ENCODE measurements at regions not wholly inside any gene's neighbourhood (a gene's known extent, or its start where the extent isn't known, plus 50 kb on each side); places are given as distances from the start of the nearest gene placed in this dataset.
"Not testable (repeated sequence)": the region's sequence is repeated elsewhere in the genome, so short reads cannot be mapped to it uniquely, and the experiment has no call there.

GRCh38 chr1:146323302-146323701, 94.5 kb upstream of the NOTCH2NLA start:
- TF ChIP-seq CHD4 (IDR thresholded peaks at IDR 0.05; ENCODE audit: borderline replicate concordance); HOXA7 (CRISPR knock-in tag; IDR thresholded peaks at IDR 0.05); CTCF (IDR thresholded peaks at IDR 0.05); EP300 (IDR thresholded peaks at IDR 0.05); RCOR1 (IDR thresholded peaks at IDR 0.05; ENCODE audit: low read depth, low read length); RAD21 (conservative IDR thresholded peaks at IDR 0.05 in 1 of 2, IDR thresholded peaks at IDR 0.05 in 1 of 2); KDM1A (IDR thresholded peaks at IDR 0.05; ENCODE audit: low read depth); FOSB (CRISPR knock-in tag; IDR thresholded peaks at IDR 0.05); EHMT2 (IDR thresholded peaks at IDR 0.05; ENCODE audit: low read depth); MAFK (IDR thresholded peaks at IDR 0.05; ENCODE audit: partially characterized antibody); POLR2A (IDR thresholded peaks at IDR 0.05; ENCODE audit: low read length): not testable (repeated sequence)
- TF ChIP-seq, protein P1, sequence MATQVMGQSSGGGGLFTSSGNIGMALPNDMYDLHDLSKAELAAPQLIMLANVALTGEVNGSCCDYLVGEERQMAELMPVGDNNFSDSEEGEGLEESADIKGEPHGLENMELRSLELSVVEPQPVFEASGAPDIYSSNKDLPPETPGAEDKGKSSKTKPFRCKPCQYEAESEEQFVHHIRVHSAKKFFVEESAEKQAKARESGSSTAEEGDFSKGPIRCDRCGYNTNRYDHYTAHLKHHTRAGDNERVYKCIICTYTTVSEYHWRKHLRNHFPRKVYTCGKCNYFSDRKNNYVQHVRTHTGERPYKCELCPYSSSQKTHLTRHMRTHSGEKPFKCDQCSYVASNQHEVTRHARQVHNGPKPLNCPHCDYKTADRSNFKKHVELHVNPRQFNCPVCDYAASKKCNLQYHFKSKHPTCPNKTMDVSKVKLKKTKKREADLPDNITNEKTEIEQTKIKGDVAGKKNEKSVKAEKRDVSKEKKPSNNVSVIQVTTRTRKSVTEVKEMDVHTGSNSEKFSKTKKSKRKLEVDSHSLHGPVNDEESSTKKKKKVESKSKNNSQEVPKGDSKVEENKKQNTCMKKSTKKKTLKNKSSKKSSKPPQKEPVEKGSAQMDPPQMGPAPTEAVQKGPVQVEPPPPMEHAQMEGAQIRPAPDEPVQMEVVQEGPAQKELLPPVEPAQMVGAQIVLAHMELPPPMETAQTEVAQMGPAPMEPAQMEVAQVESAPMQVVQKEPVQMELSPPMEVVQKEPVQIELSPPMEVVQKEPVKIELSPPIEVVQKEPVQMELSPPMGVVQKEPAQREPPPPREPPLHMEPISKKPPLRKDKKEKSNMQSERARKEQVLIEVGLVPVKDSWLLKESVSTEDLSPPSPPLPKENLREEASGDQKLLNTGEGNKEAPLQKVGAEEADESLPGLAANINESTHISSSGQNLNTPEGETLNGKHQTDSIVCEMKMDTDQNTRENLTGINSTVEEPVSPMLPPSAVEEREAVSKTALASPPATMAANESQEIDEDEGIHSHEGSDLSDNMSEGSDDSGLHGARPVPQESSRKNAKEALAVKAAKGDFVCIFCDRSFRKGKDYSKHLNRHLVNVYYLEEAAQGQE (IDR thresholded peaks at IDR 0.05): not testable (repeated sequence)

All from A549 (cell line).